ENCODE measurements at regions not wholly inside any gene's neighbourhood (a gene's known extent, or its start where the extent isn't known, plus 50 kb on each side); places are given as distances from the start of the nearest gene placed in this dataset.

- Histone ChIP-seq H3K4me1 (no peaks in the 10 kb centered on the region), H3K4me3 (no peak overlapping the region), H3K27ac (no peak overlapping the region), H3K27me3 (replicated peaks in 1 of 7) (peaks cover 0 to 28% (median 0%) of the 10 kb centered on the region in 7 donors), H3K36me3 (no peaks in the 10 kb centered on the region), H3K9me3 (no peaks in the 10 kb centered on the region)
- 22 to 39% (median 27%) methylated on average over 3 of the region's 3 CpGs for WGBS, 5 donors
- no peak for DNase-seq
- intact Hi-C loops (cut with DNase I; ENCODE audit: low total_unique reads): no loop called here
- TF ChIP-seq CTCF (IDR thresholded peaks at IDR 0.05 in 8 of 11, conservative IDR thresholded peaks at IDR 0.05 in 3 of 11) (no peak), POLR2AphosphoS5 (IDR thresholded peaks at IDR 0.05) (no peak), POLR2A (IDR thresholded peaks at IDR 0.05) (no peak)
These were observed 77.7 kb downstream of the LINC00237 start for GRCh38 chr20:21028436-21028835.

GRCh38 chr20:21027569-21027968 is 78.6 kb downstream of the LINC00237 start:
- Histone ChIP-seq H3K4me3 (no peak overlapping the region), H3K36me3 (no peaks in the 10 kb centered on the region), H3K27me3 (replicated peaks in 1 of 7) (peaks cover 0 to 35% (median 0%) of the 10 kb centered on the region in 7 donors), H3K4me1 (no peaks in the 10 kb centered on the region), H3K27ac (no peak overlapping the region), H3K9me3 (no peaks in the 10 kb centered on the region)
- 61 to 76% (median 66%) methylated on average over 7 of the region's 7 CpGs for WGBS, 5 donors
- no peak for DNase-seq
- intact Hi-C loops (cut with DNase I; ENCODE audit: low total_unique reads): no loop called here
- no peak for TF ChIP-seq POLR2AphosphoS5 (IDR thresholded peaks at IDR 0.05)
- no peak for TF ChIP-seq POLR2A (IDR thresholded peaks at IDR 0.05)
- TF ChIP-seq CTCF (IDR thresholded peaks at IDR 0.05 in 8 of 11, conservative IDR thresholded peaks at IDR 0.05 in 3 of 11): no peak

GRCh38 chr20:21026951-21027350 is 79.2 kb downstream of the LINC00237 start:
- no peak overlapping the region for H3K4me3 ChIP-seq
- H3K36me3 ChIP-seq: no peaks in the 10 kb centered on the region
- TF ChIP-seq CTCF (IDR thresholded peaks at IDR 0.05 in 8 of 11, conservative IDR thresholded peaks at IDR 0.05 in 3 of 11) (no peak), POLR2AphosphoS5 (IDR thresholded peaks at IDR 0.05) (no peak), POLR2A (IDR thresholded peaks at IDR 0.05) (no peak)
- H3K27ac ChIP-seq: no peak overlapping the region
- 89 to 93% (median 90%) methylated on average over 6 of the region's 6 CpGs for WGBS, 5 donors
- H3K9me3 ChIP-seq: no peaks in the 10 kb centered on the region
- intact Hi-C loops (cut with DNase I; ENCODE audit: low total_unique reads): no loop called here
- H3K4me1 ChIP-seq: no peaks in the 10 kb centered on the region
- no peak for DNase-seq
- peaks cover 0 to 41% (median 0%) of the 10 kb centered on the region in 7 donors for H3K27me3 ChIP-seq (replicated peaks in 1 of 7)

- intact Hi-C loops (cut with DNase I; ENCODE audit: low total_unique reads): no loop called here
- peaks cover 0 to 47% (median 13%) of the 10 kb centered on the region in 7 donors for H3K27me3 ChIP-seq (replicated peaks in 1 of 7)
- H3K9me3 ChIP-seq: no peaks in the 10 kb centered on the region
- no peak overlapping the region for H3K4me3 ChIP-seq
- H3K27ac ChIP-seq: no peak overlapping the region
- H3K36me3 ChIP-seq: no peaks in the 10 kb centered on the region
- H3K4me1 ChIP-seq: no peaks in the 10 kb centered on the region
- no peak for TF ChIP-seq POLR2AphosphoS5 (IDR thresholded peaks at IDR 0.05)
- no peak for TF ChIP-seq POLR2A (IDR thresholded peaks at IDR 0.05)
- no peak for TF ChIP-seq CTCF (IDR thresholded peaks at IDR 0.05 in 8 of 11, conservative IDR thresholded peaks at IDR 0.05 in 3 of 11)
- 82 to 91% (median 85%) methylated on average over 3 of the region's 3 CpGs for WGBS, 5 donors
- DNase-seq: no peak
These were observed 81.7 kb downstream of the LINC00237 start for GRCh38 chr20:21024420-21024819.

Measured in spleen (tissue), 11 donors.